ENCODE measurements at regions not wholly inside any gene's neighbourhood (a gene's known extent, or its start where the extent isn't known, plus 50 kb on each side); places are given as distances from the start of the nearest gene placed in this dataset.
"Not testable (repeated sequence)": the region's sequence is repeated elsewhere in the genome, so short reads cannot be mapped to it uniquely, and the experiment has no call there.

- Histone ChIP-seq H3K4me1 (no peaks in the 10 kb centered on the region), H3K27me3 (ENCODE audit: low read depth) (peaks cover 5% of the 10 kb centered on the region), H3K27ac (replicated peaks) (no peak overlapping the region), H3K4me3 (no peak overlapping the region), H3K36me3 (no peaks in the 10 kb centered on the region), H3K9me3 (replicated peaks) (no peaks in the 10 kb centered on the region)
- no peak for TF ChIP-seq CTCF (IDR thresholded peaks at IDR 0.05; ENCODE audit: borderline replicate concordance)
- DNase-seq, result no peak
- intact Hi-C loops (cut with micrococcal nuclease), result no loop called here
Measured at GRCh38 chr5:127187706-127188105, 102.9 kb upstream of the MEGF10 start.

GRCh38 chr5:127192150-127192549, 98.4 kb upstream of the MEGF10 start:
- no peaks in the 10 kb centered on the region for H3K9me3 ChIP-seq (replicated peaks)
- no peak for TF ChIP-seq CTCF (IDR thresholded peaks at IDR 0.05; ENCODE audit: borderline replicate concordance)
- no peak overlapping the region for H3K4me3 ChIP-seq
- no peak for DNase-seq
- no peaks in the 10 kb centered on the region for H3K36me3 ChIP-seq
- intact Hi-C loops (cut with micrococcal nuclease), result no loop called here
- H3K27ac ChIP-seq (replicated peaks), result no peak overlapping the region
- H3K27me3 ChIP-seq (ENCODE audit: low read depth), result peaks cover 13% of the 10 kb centered on the region
- no peaks in the 10 kb centered on the region for H3K4me1 ChIP-seq

- Histone ChIP-seq H3K36me3 (no peaks in the 10 kb centered on the region), H3K9me3 (replicated peaks) (no peaks in the 10 kb centered on the region), H3K27ac (replicated peaks) (no peak overlapping the region), H3K27me3 (ENCODE audit: low read depth) (peaks cover 19% of the 10 kb centered on the region), H3K4me1 (no peaks in the 10 kb centered on the region), H3K4me3 (no peak overlapping the region)
- DNase-seq, result no peak
- TF ChIP-seq CTCF (IDR thresholded peaks at IDR 0.05; ENCODE audit: borderline replicate concordance), result no peak
- intact Hi-C loops (cut with micrococcal nuclease), result no loop called here
Measured at GRCh38 chr5:127192836-127193338, 97.7 kb upstream of the MEGF10 start.

- intact Hi-C loops (cut with micrococcal nuclease), result no loop called here
- H3K36me3 ChIP-seq, result no peaks in the 10 kb centered on the region
- H3K27me3 ChIP-seq (ENCODE audit: low read depth), result peaks cover 14% of the 10 kb centered on the region
- H3K4me1 ChIP-seq, result no peaks in the 10 kb centered on the region
- H3K27ac ChIP-seq (replicated peaks), result no peak overlapping the region
- no peak for TF ChIP-seq CTCF (IDR thresholded peaks at IDR 0.05; ENCODE audit: borderline replicate concordance)
- no peak overlapping the region for H3K4me3 ChIP-seq
- H3K9me3 ChIP-seq (replicated peaks), result peaks cover 4% of the 10 kb centered on the region
- no peak for DNase-seq
Measured at GRCh38 chr5:127196042-127196441, 94.6 kb upstream of the MEGF10 start.

- intact Hi-C loops (cut with micrococcal nuclease); H3K36me3 ChIP-seq; H3K4me3 ChIP-seq; DNase-seq; H3K4me1 ChIP-seq; H3K27ac ChIP-seq (replicated peaks): not testable (repeated sequence)
- H3K9me3 ChIP-seq (replicated peaks), result peaks cover 10% of the 10 kb centered on the region
- H3K27me3 ChIP-seq (ENCODE audit: low read depth), result peaks cover 14% of the 10 kb centered on the region
Measured at GRCh38 chr5:127197402-127198167, 93.0 kb upstream of the MEGF10 start.

- H3K27ac ChIP-seq (replicated peaks); H3K4me1 ChIP-seq; DNase-seq; H3K27me3 ChIP-seq (ENCODE audit: low read depth); H3K36me3 ChIP-seq; H3K4me3 ChIP-seq; intact Hi-C loops (cut with micrococcal nuclease): not testable (repeated sequence)
- peaks cover 17% of the 10 kb centered on the region for H3K9me3 ChIP-seq (replicated peaks)
Measured at GRCh38 chr5:127202738-127203137, 87.9 kb upstream of the MEGF10 start.

Data from left ventricle myocardium inferior (tissue), 1 donor.